ENCODE measurements at regions not wholly inside any gene's neighbourhood (a gene's known extent, or its start where the extent isn't known, plus 50 kb on each side); places are given as distances from the start of the nearest gene placed in this dataset.
"Not testable (repeated sequence)": the region's sequence is repeated elsewhere in the genome, so short reads cannot be mapped to it uniquely, and the experiment has no call there.

- in situ Hi-C loops (cut with MboI; ENCODE audit: low sequenced_read_pairs): no loop called here
These were observed 652.7 kb downstream of the ANKRD7 start for GRCh38 chr7:118877187-118877586.

- in situ Hi-C loops (cut with MboI; ENCODE audit: low sequenced_read_pairs): no loop called here
These were observed 653.8 kb downstream of the ANKRD7 start for GRCh38 chr7:118878336-118878735.

- in situ Hi-C loops (cut with MboI; ENCODE audit: low sequenced_read_pairs): no loop called here
These were observed 673.8 kb downstream of the ANKRD7 start for GRCh38 chr7:118898284-118898683.

- in situ Hi-C loops (cut with MboI; ENCODE audit: low sequenced_read_pairs): no loop called here
These were observed 678.1 kb downstream of the ANKRD7 start for GRCh38 chr7:118902600-118902999.

GRCh38 chr7:118907911-118908527, 683.5 kb downstream of the ANKRD7 start:
- in situ Hi-C loops (cut with MboI; ENCODE audit: low sequenced_read_pairs): no loop called here

- in situ Hi-C loops (cut with MboI; ENCODE audit: low sequenced_read_pairs): not testable (repeated sequence)
These were observed 691.6 kb downstream of the ANKRD7 start for GRCh38 chr7:118916120-118916519.

- in situ Hi-C loops (cut with MboI; ENCODE audit: low sequenced_read_pairs): no loop called here
These were observed 694.1 kb downstream of the ANKRD7 start for GRCh38 chr7:118918556-118918955.

- in situ Hi-C loops (cut with MboI; ENCODE audit: low sequenced_read_pairs): no loop called here
These were observed 714.3 kb downstream of the ANKRD7 start for GRCh38 chr7:118938845-118939244.

- in situ Hi-C loops (cut with MboI; ENCODE audit: low sequenced_read_pairs): no loop called here
These were observed 719.8 kb downstream of the ANKRD7 start for GRCh38 chr7:118944271-118944670.

- in situ Hi-C loops (cut with MboI; ENCODE audit: low sequenced_read_pairs): no loop called here
These were observed 721.6 kb downstream of the ANKRD7 start for GRCh38 chr7:118945911-118946682.

GRCh38 chr7:118948508-118948907, 724.0 kb downstream of the ANKRD7 start:
- in situ Hi-C loops (cut with MboI; ENCODE audit: low sequenced_read_pairs): no loop called here

GRCh38 chr7:118949031-118949430, 724.5 kb downstream of the ANKRD7 start:
- in situ Hi-C loops (cut with MboI; ENCODE audit: low sequenced_read_pairs): no loop called here

GRCh38 chr7:118956285-118956684, 731.8 kb downstream of the ANKRD7 start:
- in situ Hi-C loops (cut with MboI; ENCODE audit: low sequenced_read_pairs): not testable (repeated sequence)

- in situ Hi-C loops (cut with MboI; ENCODE audit: low sequenced_read_pairs): no loop called here
These were observed 744.9 kb downstream of the ANKRD7 start for GRCh38 chr7:118969370-118969769.

- in situ Hi-C loops (cut with MboI; ENCODE audit: low sequenced_read_pairs): no loop called here
These were observed 747.2 kb downstream of the ANKRD7 start for GRCh38 chr7:118971706-118972105.

GRCh38 chr7:118974836-118975235, 750.3 kb downstream of the ANKRD7 start:
- in situ Hi-C loops (cut with MboI; ENCODE audit: low sequenced_read_pairs): no loop called here

GRCh38 chr7:118995350-118995749, 770.8 kb downstream of the ANKRD7 start:
- in situ Hi-C loops (cut with MboI; ENCODE audit: low sequenced_read_pairs): no loop called here

GRCh38 chr7:119007236-119007635, 782.7 kb downstream of the ANKRD7 start:
- in situ Hi-C loops (cut with MboI; ENCODE audit: low sequenced_read_pairs): no loop called here

- in situ Hi-C loops (cut with MboI; ENCODE audit: low sequenced_read_pairs): no loop called here
These were observed 786.1 kb downstream of the ANKRD7 start for GRCh38 chr7:119010635-119011034.

GRCh38 chr7:119026391-119026790, 801.9 kb downstream of the ANKRD7 start:
- in situ Hi-C loops (cut with MboI; ENCODE audit: low sequenced_read_pairs): no loop called here

- in situ Hi-C loops (cut with MboI; ENCODE audit: low sequenced_read_pairs): no loop called here
These were observed 804.2 kb downstream of the ANKRD7 start for GRCh38 chr7:119028736-119029135.

- in situ Hi-C loops (cut with MboI; ENCODE audit: low sequenced_read_pairs): not testable (repeated sequence)
These were observed 807.6 kb downstream of the ANKRD7 start for GRCh38 chr7:119032136-119032535.

Measured in HL-60/S4 treated with phorbol 12-myristate 13-acetate at 8.2 ng/mL for 4 days and 3 days (cell line).